ENCODE measurements at regions not wholly inside any gene's neighbourhood (a gene's known extent, or its start where the extent isn't known, plus 50 kb on each side); places are given as distances from the start of the nearest gene placed in this dataset.

- intact Hi-C loops (cut with micrococcal nuclease), result no loop called here
- WGBS, 2 experiments (ENCODE audit: extremely low coverage in 2 of 2, insufficient read length in 1 of 2), result no CpG with 5 or more reads among the region's 4 CpGs
- Histone ChIP-seq H3K23ac (ENCODE audit: low read depth, low read length) (no peak overlapping the region), H2AK5ac (ENCODE audit: low read depth, low read length) (no peak overlapping the region), H3K4me1 (ENCODE audit: control insufficient read depth, insufficient read depth, low read length) (no peaks in the 10 kb centered on the region), H2BK5ac (ENCODE audit: low read depth, low read length, poor library complexity, severe bottlenecking) (no peak overlapping the region), H3K18ac (ENCODE audit: low read depth, low read length) (no peak overlapping the region), H2BK120ac (ENCODE audit: low read depth, low read length) (no peak overlapping the region), H4K8ac (ENCODE audit: low read depth in 2 of 2, low read length in 2 of 2) (no peak overlapping the region), H4K20me1 (ENCODE audit: insufficient read depth, low read length) (no peaks in the 10 kb centered on the region), H3K9me3 (ENCODE audit: control insufficient read depth, insufficient read depth, low read length) (no peaks in the 10 kb centered on the region; the same call in 1 of the 2 replicates), H4K5ac (ENCODE audit: low read depth, low read length) (no peak overlapping the region), H3K4me3 (ENCODE audit: insufficient read depth, low read depth, low read length) (no peak overlapping the region), H3K36me3 (ENCODE audit: control insufficient read depth, insufficient read depth, low read length) (no peaks in the 10 kb centered on the region), H2AFZ (replicated peaks; ENCODE audit: low read length, poor library complexity) (no peak overlapping the region), H3K14ac (replicated peaks; ENCODE audit: low read depth, low read length) (no peak overlapping the region), H2BK20ac (ENCODE audit: low read depth, low read length) (no peak overlapping the region), H4K91ac (ENCODE audit: insufficient read depth, low read depth, low read length) (no peak overlapping the region), H3K27ac (ENCODE audit: insufficient read depth, low read length) (no peak overlapping the region), H3K4ac (ENCODE audit: low read depth, low read length) (no peak overlapping the region), H3K9ac (ENCODE audit: low read depth, low read length) (no peak overlapping the region), H3K9me1 (ENCODE audit: insufficient read depth, low read length) (no peaks in the 10 kb centered on the region), H3K56ac (ENCODE audit: extremely low read depth, insufficient read depth, low read length) (no peak overlapping the region), H2AK9ac (replicated peaks; ENCODE audit: low read depth, low read length, poor library complexity) (no peak overlapping the region), H3K27me3 (ENCODE audit: control insufficient read depth, insufficient read depth, low read length) (no peaks in the 10 kb centered on the region), H3K4me2 (ENCODE audit: low read depth, low read length) (no peak overlapping the region), H2BK15ac (ENCODE audit: low read depth, low read length) (no peak overlapping the region), H3K79me1 (ENCODE audit: low read depth in 1 of 2, low read length in 2 of 2) (no peaks in the 10 kb centered on the region)
- in situ Hi-C loops (cut with MboI; ENCODE audit: low sequenced_read_pairs), result no loop called here
- CTCF ChIA-PET, result no interaction called here
- dilution Hi-C loops (cut with HindIII; ENCODE audit: low sequenced_read_pairs, unreplicated experiment), result no loop called here
- POLR2A ChIA-PET (ENCODE audit: unreplicated experiment), result no interaction called here
- ATAC-seq (ENCODE audit: low read depth) (no peak), DNase-seq (no peak)
- no peak for TF ChIP-seq CTCF (conservative IDR thresholded peaks at IDR 0.05; ENCODE audit: low read depth, low read length)
- no peak for TF ChIP-seq RFX5 (IDR thresholded peaks at IDR 0.05; ENCODE audit: low read depth, low read length)
- no peak for TF ChIP-seq RCOR1 (IDR thresholded peaks at IDR 0.05; ENCODE audit: insufficient replicate concordance, low read length)
- TF ChIP-seq CEBPB (IDR thresholded peaks at IDR 0.05; ENCODE audit: low read depth, low read length), result no peak
- no peak for TF ChIP-seq FOS (IDR thresholded peaks at IDR 0.05; ENCODE audit: low read depth, low read length)
- TF ChIP-seq USF2 (IDR thresholded peaks at IDR 0.05; ENCODE audit: low read depth, low read length), result no peak
- TF ChIP-seq, protein P1, sequence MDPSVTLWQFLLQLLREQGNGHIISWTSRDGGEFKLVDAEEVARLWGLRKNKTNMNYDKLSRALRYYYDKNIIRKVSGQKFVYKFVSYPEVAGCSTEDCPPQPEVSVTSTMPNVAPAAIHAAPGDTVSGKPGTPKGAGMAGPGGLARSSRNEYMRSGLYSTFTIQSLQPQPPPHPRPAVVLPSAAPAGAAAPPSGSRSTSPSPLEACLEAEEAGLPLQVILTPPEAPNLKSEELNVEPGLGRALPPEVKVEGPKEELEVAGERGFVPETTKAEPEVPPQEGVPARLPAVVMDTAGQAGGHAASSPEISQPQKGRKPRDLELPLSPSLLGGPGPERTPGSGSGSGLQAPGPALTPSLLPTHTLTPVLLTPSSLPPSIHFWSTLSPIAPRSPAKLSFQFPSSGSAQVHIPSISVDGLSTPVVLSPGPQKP (IDR thresholded peaks at IDR 0.05; ENCODE audit: borderline replicate concordance, low read depth, low read length), result no peak
- TF ChIP-seq SMC3 (IDR thresholded peaks at IDR 0.05; ENCODE audit: low read depth, low read length), result no peak
- TF ChIP-seq MAFK (IDR thresholded peaks at IDR 0.05; ENCODE audit: low read depth, low read length), result no peak
- no peak for TF ChIP-seq RAD21 (IDR thresholded peaks at IDR 0.05; ENCODE audit: low read length)
- TF ChIP-seq POLR2A (IDR thresholded peaks at IDR 0.05; ENCODE audit: low read depth, low read length), result no peak
- TF ChIP-seq CHD1 (IDR thresholded peaks at IDR 0.05; ENCODE audit: low read depth, low read length), result no peak
- no peak for TF ChIP-seq BHLHE40 (IDR thresholded peaks at IDR 0.05; ENCODE audit: low read depth, low read length)
- BruUV-seq (replicated peaks), result no TSS peak
Observed at GRCh38 chr12:75613981-75614380, 102.6 kb upstream of the KRR1 start.
